ENCODE measurements at regions not wholly inside any gene's neighbourhood (a gene's known extent, or its start where the extent isn't known, plus 50 kb on each side); places are given as distances from the start of the nearest gene placed in this dataset.

- H3F3A ChIP-seq (ENCODE audit: insufficient read depth, low read length): no peaks in the 10 kb centered on the region; the same call in 1 of the 2 replicates
- no peak overlapping the region for H2AFZ ChIP-seq (ENCODE audit: low read length)
- DNase-seq: no peak
- no peak overlapping the region for H3K4me3 ChIP-seq (ENCODE audit: low read length)
- H3K9ac ChIP-seq (ENCODE audit: low read length): no peak overlapping the region
- no peaks in the 10 kb centered on the region for H3K36me3 ChIP-seq (replicated peaks; ENCODE audit: insufficient read depth, low read length)
- H3K9me2 ChIP-seq (replicated peaks; ENCODE audit: insufficient read depth, low read length): no peaks in the 10 kb centered on the region
- no peaks in the 10 kb centered on the region for H3K9me3 ChIP-seq (replicated peaks; ENCODE audit: insufficient read depth, low read length)
- TF ChIP-seq CTCF (IDR thresholded peaks at IDR 0.05; ENCODE audit: low read length): no peak
- TF ChIP-seq EZH2phosphoT487 (IDR thresholded peaks at IDR 0.05; ENCODE audit: low read length): no peak
- no peak for TF ChIP-seq EZH2 (optimal IDR thresholded peaks at IDR 0.05; ENCODE audit: low read depth, low read length)
- H3K79me2 ChIP-seq (ENCODE audit: low read length): no peaks in the 10 kb centered on the region
- H4K20me1 ChIP-seq (ENCODE audit: insufficient read depth, low read length): no peaks in the 10 kb centered on the region
- H3K4me2 ChIP-seq (ENCODE audit: low read depth, low read length): no peak overlapping the region
- no peak overlapping the region for H3K27ac ChIP-seq (ENCODE audit: low read length)
- H3K27me3 ChIP-seq (replicated peaks; ENCODE audit: insufficient read depth, low read length): no peaks in the 10 kb centered on the region
- no peaks in the 10 kb centered on the region for H3K4me1 ChIP-seq (ENCODE audit: low read length)
Observed at GRCh38 chr4:23169608-23170311, 477.0 kb downstream of the GBA3 start.

GRCh38 chr4:23166919-23167318, 474.2 kb downstream of the GBA3 start:
- no peaks in the 10 kb centered on the region for H3K9me3 ChIP-seq (replicated peaks; ENCODE audit: insufficient read depth, low read length)
- no peaks in the 10 kb centered on the region for H4K20me1 ChIP-seq (ENCODE audit: insufficient read depth, low read length)
- no peak overlapping the region for H3K4me3 ChIP-seq (ENCODE audit: low read length)
- no peak for DNase-seq
- H3K9me2 ChIP-seq (replicated peaks; ENCODE audit: insufficient read depth, low read length): no peaks in the 10 kb centered on the region
- no peaks in the 10 kb centered on the region for H3F3A ChIP-seq (ENCODE audit: insufficient read depth, low read length)
- H3K27ac ChIP-seq (ENCODE audit: low read length): no peak overlapping the region
- H3K4me1 ChIP-seq (ENCODE audit: low read length): no peaks in the 10 kb centered on the region
- no peak overlapping the region for H2AFZ ChIP-seq (ENCODE audit: low read length)
- TF ChIP-seq CTCF (IDR thresholded peaks at IDR 0.05; ENCODE audit: low read length) (no peak), EZH2phosphoT487 (IDR thresholded peaks at IDR 0.05; ENCODE audit: low read length) (no peak), EZH2 (optimal IDR thresholded peaks at IDR 0.05; ENCODE audit: low read depth, low read length) (no peak)
- no peak overlapping the region for H3K9ac ChIP-seq (ENCODE audit: low read length)
- H3K36me3 ChIP-seq (replicated peaks; ENCODE audit: insufficient read depth, low read length): no peaks in the 10 kb centered on the region
- no peak overlapping the region for H3K4me2 ChIP-seq (ENCODE audit: low read depth, low read length)
- H3K79me2 ChIP-seq (ENCODE audit: low read length): no peaks in the 10 kb centered on the region
- no peaks in the 10 kb centered on the region; the same call in 1 of the 2 replicates for H3K27me3 ChIP-seq (replicated peaks; ENCODE audit: insufficient read depth, low read length)

GRCh38 chr4:23166407-23166806, 473.7 kb downstream of the GBA3 start:
- Histone ChIP-seq H3F3A (ENCODE audit: insufficient read depth, low read length) (no peaks in the 10 kb centered on the region), H3K9me3 (replicated peaks; ENCODE audit: insufficient read depth, low read length) (no peaks in the 10 kb centered on the region), H3K4me1 (ENCODE audit: low read length) (no peaks in the 10 kb centered on the region), H3K9ac (ENCODE audit: low read length) (no peak overlapping the region), H3K4me3 (ENCODE audit: low read length) (no peak overlapping the region), H3K36me3 (replicated peaks; ENCODE audit: insufficient read depth, low read length) (no peaks in the 10 kb centered on the region), H2AFZ (ENCODE audit: low read length) (no peak overlapping the region), H3K9me2 (replicated peaks; ENCODE audit: insufficient read depth, low read length) (no peaks in the 10 kb centered on the region), H3K79me2 (ENCODE audit: low read length) (no peaks in the 10 kb centered on the region), H3K27ac (ENCODE audit: low read length) (no peak overlapping the region), H4K20me1 (ENCODE audit: insufficient read depth, low read length) (no peaks in the 10 kb centered on the region), H3K4me2 (ENCODE audit: low read depth, low read length) (no peak overlapping the region), H3K27me3 (replicated peaks; ENCODE audit: insufficient read depth, low read length) (no peaks in the 10 kb centered on the region; the same call in 1 of the 2 replicates)
- no peak for DNase-seq
- TF ChIP-seq CTCF (IDR thresholded peaks at IDR 0.05; ENCODE audit: low read length) (no peak), EZH2phosphoT487 (IDR thresholded peaks at IDR 0.05; ENCODE audit: low read length) (no peak), EZH2 (optimal IDR thresholded peaks at IDR 0.05; ENCODE audit: low read depth, low read length) (no peak)
